Gastrocnemius medialis (tissue), 4 donors: ENCODE measurements at regions not wholly inside any gene's neighbourhood (a gene's known extent, or its start where the extent isn't known, plus 50 kb on each side); places are given as distances from the start of the nearest gene placed in this dataset.

Source experiments
- POLR2A ChIP-seq, 2 donors: fragments of 450-650 bp; IDR thresholded peaks; one replicate each; pipeline ENCODE4 v1.6.1; 2017; ENCODE audit warnings: antibody characterized with exemption in 2 of 2, mild to moderate bottlenecking in 2 of 2, moderate library complexity in 2 of 2
- TF ChIP-seq, protein P1 (sequence below), 5 experiments: fragments of 450-650 bp in 3 of 5; fragments of 200-600 bp in 2 of 5; sonication (generic) in 2 of 5; IDR thresholded peaks in 4 of 5; conservative IDR thresholded peaks in 1 of 5; 1 replicate in 4 of 5; 2 replicates in 1 of 5; pipeline ENCODE4 v1.5.1; 2016 to 2019; ENCODE audit warnings: antibody characterized with exemption in 5 of 5, mild to moderate bottlenecking in 3 of 5, moderate library complexity in 3 of 5

DNA sequence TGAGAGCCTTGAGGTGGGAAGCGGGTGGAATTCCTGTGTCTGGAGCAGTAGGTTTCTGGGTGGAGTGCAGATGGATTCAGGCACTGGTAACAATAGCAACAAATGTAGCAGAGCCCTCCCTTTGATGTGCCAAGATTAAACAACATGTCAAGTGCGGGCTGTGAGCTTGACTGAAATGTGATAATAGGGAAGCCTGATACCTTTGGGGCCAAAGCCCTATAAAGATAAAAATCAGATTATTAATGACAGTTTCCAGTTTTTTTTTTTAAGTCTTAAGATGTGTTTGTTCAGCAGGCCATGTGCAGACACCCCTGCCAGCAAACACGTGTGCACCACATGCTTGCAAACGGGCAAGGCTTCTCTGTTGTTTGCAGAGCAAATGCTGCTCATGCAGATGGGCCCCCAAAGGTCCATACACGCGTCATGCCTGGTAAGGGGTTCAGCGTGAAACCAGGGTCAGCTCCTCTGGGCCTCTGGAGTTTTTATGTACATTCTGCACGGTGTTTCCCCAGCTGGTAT, 193.2 kb downstream of the GADD45G start:
- no peak for TF ChIP-seq POLR2A (IDR thresholded peaks at IDR 0.05)
- TF ChIP-seq, protein P1, sequence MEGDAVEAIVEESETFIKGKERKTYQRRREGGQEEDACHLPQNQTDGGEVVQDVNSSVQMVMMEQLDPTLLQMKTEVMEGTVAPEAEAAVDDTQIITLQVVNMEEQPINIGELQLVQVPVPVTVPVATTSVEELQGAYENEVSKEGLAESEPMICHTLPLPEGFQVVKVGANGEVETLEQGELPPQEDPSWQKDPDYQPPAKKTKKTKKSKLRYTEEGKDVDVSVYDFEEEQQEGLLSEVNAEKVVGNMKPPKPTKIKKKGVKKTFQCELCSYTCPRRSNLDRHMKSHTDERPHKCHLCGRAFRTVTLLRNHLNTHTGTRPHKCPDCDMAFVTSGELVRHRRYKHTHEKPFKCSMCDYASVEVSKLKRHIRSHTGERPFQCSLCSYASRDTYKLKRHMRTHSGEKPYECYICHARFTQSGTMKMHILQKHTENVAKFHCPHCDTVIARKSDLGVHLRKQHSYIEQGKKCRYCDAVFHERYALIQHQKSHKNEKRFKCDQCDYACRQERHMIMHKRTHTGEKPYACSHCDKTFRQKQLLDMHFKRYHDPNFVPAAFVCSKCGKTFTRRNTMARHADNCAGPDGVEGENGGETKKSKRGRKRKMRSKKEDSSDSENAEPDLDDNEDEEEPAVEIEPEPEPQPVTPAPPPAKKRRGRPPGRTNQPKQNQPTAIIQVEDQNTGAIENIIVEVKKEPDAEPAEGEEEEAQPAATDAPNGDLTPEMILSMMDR (IDR thresholded peaks at IDR 0.05 in 4 of 5, conservative IDR thresholded peaks at IDR 0.05 in 1 of 5) = no peak
